ENCODE measurements at regions not wholly inside any gene's neighbourhood (a gene's known extent, or its start where the extent isn't known, plus 50 kb on each side); places are given as distances from the start of the nearest gene placed in this dataset.

- no peaks in the 10 kb centered on the region for H4K20me1 ChIP-seq (replicated peaks in 1 of 2; ENCODE audit: control insufficient read depth in 1 of 2, insufficient read depth in 2 of 2, low read length in 2 of 2)
- H2AFZ ChIP-seq (ENCODE audit: low read length) = no peak overlapping the region
- H3K27me3 ChIP-seq (replicated peaks in 1 of 4; ENCODE audit: control insufficient read depth in 3 of 4, extremely low read depth in 1 of 4, insufficient read depth in 3 of 4, low read length in 3 of 4) = no peaks in the 10 kb centered on the region
- no peaks in the 10 kb centered on the region for H3K4me1 ChIP-seq (replicated peaks in 1 of 4; ENCODE audit: control insufficient read depth in 3 of 4, insufficient read depth in 4 of 4, low read length in 3 of 4)
- CTCF ChIA-PET (ENCODE audit: partially characterized antibody) = no interaction called here
- peaks cover 0 to 2% (median 0%) of the 10 kb centered on the region in 4 experiments; a peak in 1 of 8 replicates for H3K36me3 ChIP-seq (ENCODE audit: control insufficient read depth in 2 of 4, insufficient read depth in 4 of 4, low read length in 3 of 4)
- H3K79me2 ChIP-seq (ENCODE audit: control insufficient read depth in 1 of 2, insufficient read depth in 2 of 2, low read length in 2 of 2) = no peaks in the 10 kb centered on the region
- no peak overlapping the region for H4K5ac ChIP-seq (ENCODE audit: insufficient read length, low read depth, low read length)
- H2BK5ac ChIP-seq (ENCODE audit: low read depth, low read length) = no peak overlapping the region
- no peak overlapping the region for H4K8ac ChIP-seq (ENCODE audit: extremely low read depth, insufficient read depth, low read length)
- H3K56ac ChIP-seq (replicated peaks; ENCODE audit: insufficient read length, low read depth, low read length) = no peak overlapping the region
- no peak overlapping the region for H3K18ac ChIP-seq (ENCODE audit: extremely low read depth, low read length)
- peaks cover 60 to 98% of the 10 kb centered on the region in 2 experiments for H3K9me3 ChIP-seq (ENCODE audit: insufficient read depth in 2 of 2, low read depth in 1 of 2, low read length in 1 of 2)
- no peak overlapping the region for H3K27ac ChIP-seq (ENCODE audit: low read depth, low read length)
- H3K9ac ChIP-seq (replicated peaks in 1 of 4; ENCODE audit: extremely low read depth in 1 of 4, low read depth in 3 of 4, low read length in 3 of 4) = no peak overlapping the region
- no peak overlapping the region for H2BK120ac ChIP-seq (replicated peaks; ENCODE audit: low read depth, low read length)
- POLR2A ChIA-PET (ENCODE audit: partially characterized antibody) = no interaction called here
- no peak overlapping the region for H2BK15ac ChIP-seq (ENCODE audit: low read length)
- H3K4ac ChIP-seq (replicated peaks; ENCODE audit: insufficient read length, low read depth, low read length) = no peak overlapping the region
- no peaks in the 10 kb centered on the region; the same call in 1 of the 2 replicates for H3K23me2 ChIP-seq (ENCODE audit: low read depth, low read length)
- no peak overlapping the region for H2BK20ac ChIP-seq (ENCODE audit: low read length)
- no peak for TF ChIP-seq SAP30 (IDR thresholded peaks at IDR 0.05; ENCODE audit: insufficient read depth, insufficient replicate concordance, low read length)
- TF ChIP-seq GABPA (IDR thresholded peaks at IDR 0.05; ENCODE audit: borderline replicate concordance, insufficient read depth, low read length) = no peak
- TF ChIP-seq ZNF274 (IDR thresholded peaks at IDR 0.05; ENCODE audit: borderline replicate concordance, extremely low read depth, low read length) = no peak
- no peak for TF ChIP-seq BACH1 (IDR thresholded peaks at IDR 0.05; ENCODE audit: low read length)
- no peak overlapping the region for H3K14ac ChIP-seq (ENCODE audit: insufficient read length)
- no peak overlapping the region for H3K23ac ChIP-seq (ENCODE audit: insufficient read length)
- H3K4me3 ChIP-seq (ENCODE audit: extremely low read depth in 1 of 4, insufficient read depth in 2 of 4, low read depth in 3 of 4, low read length in 4 of 4) = no peak overlapping the region
- H4K91ac ChIP-seq (replicated peaks; ENCODE audit: insufficient read length, low read length) = no peak overlapping the region
- no peak overlapping the region for H3K4me2 ChIP-seq (ENCODE audit: insufficient read depth in 1 of 2, low read depth in 2 of 2, low read length in 2 of 2)
- no peak overlapping the region for H2BK12ac ChIP-seq (ENCODE audit: low read depth, low read length)
- DNase-seq (ENCODE audit: low read depth in 1 of 2, low spot score in 2 of 2) = no peak
- WGBS, 2 experiments (ENCODE audit: extremely low coverage in 1 of 2, insufficient coverage in 1 of 2, insufficient read length in 1 of 2, insufficient replicate concordance in 2 of 2, low coverage in 1 of 2, low lambda C conversion rate in 2 of 2, missing lambda C conversion rate in 1 of 2) = 96% methylated on average over 2 of the region's 2 CpGs; no CpG with 5 or more reads in 1 of the 2 experiments
- no peaks in the 10 kb centered on the region for H3K79me1 ChIP-seq (ENCODE audit: low read depth, low read length)
- FAIRE-seq = no peak
- H2AK5ac ChIP-seq (ENCODE audit: low read depth, low read length) = no peak overlapping the region
Measured at GRCh38 chr7:57361406-57361805, 88.6 kb upstream of the ZNF716 start.

All from H1 (cell line).